ENCODE measurements at regions not wholly inside any gene's neighbourhood (a gene's known extent, or its start where the extent isn't known, plus 50 kb on each side); places are given as distances from the start of the nearest gene placed in this dataset.

DNA sequence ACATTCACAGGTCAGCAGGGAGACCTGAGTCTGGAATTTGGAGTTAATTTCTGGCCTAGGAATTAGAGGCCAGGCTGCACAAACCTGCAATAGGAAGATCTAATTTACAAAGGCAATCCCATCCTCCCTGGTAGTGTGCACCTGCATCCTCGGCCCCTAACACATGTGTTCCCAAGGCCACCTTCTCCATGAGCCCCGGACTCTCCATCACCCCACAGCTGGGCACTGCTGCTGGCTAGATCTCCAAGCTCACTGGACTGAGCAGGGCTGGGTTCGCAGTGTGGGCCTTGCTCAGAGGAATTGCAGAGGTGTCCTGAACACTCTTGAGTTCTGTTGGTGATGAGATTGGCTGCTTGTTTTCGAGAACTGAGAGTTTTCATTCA lies 162.6 kb upstream of the TWIST2 start:
- TF ChIP-seq, protein P1, sequence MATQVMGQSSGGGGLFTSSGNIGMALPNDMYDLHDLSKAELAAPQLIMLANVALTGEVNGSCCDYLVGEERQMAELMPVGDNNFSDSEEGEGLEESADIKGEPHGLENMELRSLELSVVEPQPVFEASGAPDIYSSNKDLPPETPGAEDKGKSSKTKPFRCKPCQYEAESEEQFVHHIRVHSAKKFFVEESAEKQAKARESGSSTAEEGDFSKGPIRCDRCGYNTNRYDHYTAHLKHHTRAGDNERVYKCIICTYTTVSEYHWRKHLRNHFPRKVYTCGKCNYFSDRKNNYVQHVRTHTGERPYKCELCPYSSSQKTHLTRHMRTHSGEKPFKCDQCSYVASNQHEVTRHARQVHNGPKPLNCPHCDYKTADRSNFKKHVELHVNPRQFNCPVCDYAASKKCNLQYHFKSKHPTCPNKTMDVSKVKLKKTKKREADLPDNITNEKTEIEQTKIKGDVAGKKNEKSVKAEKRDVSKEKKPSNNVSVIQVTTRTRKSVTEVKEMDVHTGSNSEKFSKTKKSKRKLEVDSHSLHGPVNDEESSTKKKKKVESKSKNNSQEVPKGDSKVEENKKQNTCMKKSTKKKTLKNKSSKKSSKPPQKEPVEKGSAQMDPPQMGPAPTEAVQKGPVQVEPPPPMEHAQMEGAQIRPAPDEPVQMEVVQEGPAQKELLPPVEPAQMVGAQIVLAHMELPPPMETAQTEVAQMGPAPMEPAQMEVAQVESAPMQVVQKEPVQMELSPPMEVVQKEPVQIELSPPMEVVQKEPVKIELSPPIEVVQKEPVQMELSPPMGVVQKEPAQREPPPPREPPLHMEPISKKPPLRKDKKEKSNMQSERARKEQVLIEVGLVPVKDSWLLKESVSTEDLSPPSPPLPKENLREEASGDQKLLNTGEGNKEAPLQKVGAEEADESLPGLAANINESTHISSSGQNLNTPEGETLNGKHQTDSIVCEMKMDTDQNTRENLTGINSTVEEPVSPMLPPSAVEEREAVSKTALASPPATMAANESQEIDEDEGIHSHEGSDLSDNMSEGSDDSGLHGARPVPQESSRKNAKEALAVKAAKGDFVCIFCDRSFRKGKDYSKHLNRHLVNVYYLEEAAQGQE (IDR thresholded peaks at IDR 0.05; ENCODE audit: low read depth) = no peak
- no peak for TF ChIP-seq TAF1 (IDR thresholded peaks at IDR 0.05; ENCODE audit: low read depth)

All from Ishikawa (cell line).